HG03342 (cell line): ENCODE measurements at regions not wholly inside any gene's neighbourhood (a gene's known extent, or its start where the extent isn't known, plus 50 kb on each side); places are given as distances from the start of the nearest gene placed in this dataset.

ENCODE experiments used
- ATAC-seq: cut with Tn5 transposase; IDR thresholded peaks from one replicate; pipeline ENCODE4 v1.9.1; 2021; ENCODE audit warnings: mild to moderate bottlenecking, moderate library complexity; ENCODE audit not compliant: unreplicated experiment

DNA sequence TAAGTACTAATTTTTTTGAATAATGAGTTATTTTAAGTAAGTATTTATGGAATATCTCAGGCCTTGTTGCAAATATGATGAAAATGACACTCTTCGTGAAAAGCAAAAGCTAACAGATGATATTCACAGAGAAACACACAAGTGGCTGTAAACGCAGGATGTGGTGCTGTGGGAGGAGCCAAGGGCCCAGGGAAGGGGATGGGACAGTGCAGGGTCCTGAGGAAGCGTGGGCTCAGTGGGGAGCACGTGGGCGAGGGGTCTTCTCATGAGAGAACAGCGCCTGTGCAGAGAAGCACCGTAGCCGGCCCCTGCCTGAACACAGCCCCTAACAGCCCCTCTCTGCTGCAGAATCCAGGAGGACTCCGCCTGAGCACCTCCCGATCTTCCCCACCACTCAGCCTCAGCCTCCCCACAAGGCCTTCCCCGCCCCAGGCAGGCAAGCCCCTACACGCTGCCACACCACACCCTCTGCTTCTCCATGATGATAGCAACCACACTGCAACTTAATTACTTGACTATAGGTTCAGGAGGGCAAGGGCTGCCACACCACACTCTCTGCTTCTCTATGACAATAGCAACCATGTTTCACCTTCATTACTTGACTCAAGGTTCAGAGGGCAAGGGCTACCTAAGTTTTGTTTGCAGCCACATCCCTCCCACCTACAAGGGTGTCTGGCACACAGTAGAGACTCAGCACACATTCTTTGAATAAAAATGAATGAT lies 152.6 kb upstream of the RNF32 start:
- ATAC-seq, result no peak

DNA sequence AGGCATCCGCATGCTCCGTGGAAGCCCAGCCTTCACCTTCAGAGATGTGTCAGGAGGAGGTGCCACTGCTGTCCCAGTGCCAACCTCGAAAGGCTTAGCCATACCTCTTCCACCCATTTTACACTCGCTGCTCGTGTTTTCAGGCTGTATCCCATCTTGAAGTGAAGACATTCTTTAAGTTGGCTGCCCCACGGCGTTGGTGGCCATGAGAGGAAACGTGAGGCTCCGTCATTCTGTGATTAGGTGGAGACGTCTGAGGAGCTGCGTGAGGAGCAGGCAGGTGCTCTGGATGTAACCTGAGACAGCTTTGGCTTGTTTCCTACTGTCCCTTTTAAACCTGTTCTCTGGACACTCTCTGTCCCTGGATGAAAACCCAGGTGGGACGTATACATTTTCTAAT lies 159.9 kb upstream of the RNF32 start:
- no peak for ATAC-seq

DNA sequence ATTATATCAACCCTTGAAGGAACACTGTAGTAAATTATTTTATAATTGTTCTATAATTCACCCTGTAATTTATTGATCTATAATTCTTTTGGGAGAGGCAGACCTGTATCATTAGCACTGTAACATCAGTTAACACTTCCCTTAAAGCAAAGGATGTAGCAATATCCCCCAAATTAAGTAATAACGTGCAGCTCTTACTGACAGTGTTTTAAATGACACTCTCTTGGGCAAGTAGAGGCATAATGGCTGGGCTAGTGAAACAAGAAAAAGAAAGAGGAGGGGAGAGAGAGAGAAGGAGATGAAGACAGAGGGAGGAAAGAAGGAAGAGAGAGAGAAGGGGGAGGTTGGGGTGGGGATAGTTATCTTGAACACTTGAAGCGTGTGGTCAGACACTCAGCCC lies 161.0 kb upstream of the RNF32 start:
- no peak for ATAC-seq

DNA sequence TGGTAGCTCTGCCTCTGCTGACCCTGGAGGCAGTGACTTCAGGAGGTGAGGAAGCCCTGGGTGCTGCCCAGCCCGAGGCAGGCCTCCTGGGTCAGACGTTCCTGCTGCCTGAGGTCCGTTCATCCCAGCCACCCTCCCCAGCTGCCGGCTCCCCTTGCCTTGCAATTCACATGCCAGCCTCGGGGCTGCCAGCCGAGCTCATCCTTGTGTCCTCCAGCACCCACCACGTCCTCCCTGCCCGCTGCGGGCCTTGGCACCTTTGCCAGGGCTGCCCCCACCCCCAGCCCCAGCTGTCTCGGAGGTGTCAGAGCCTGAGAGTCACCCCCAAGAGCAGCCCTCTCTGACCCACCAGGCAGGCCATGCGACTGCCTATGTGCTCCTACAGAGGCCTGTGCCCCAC lies 162.1 kb upstream of the RNF32 start:
- ATAC-seq, result no peak

DNA sequence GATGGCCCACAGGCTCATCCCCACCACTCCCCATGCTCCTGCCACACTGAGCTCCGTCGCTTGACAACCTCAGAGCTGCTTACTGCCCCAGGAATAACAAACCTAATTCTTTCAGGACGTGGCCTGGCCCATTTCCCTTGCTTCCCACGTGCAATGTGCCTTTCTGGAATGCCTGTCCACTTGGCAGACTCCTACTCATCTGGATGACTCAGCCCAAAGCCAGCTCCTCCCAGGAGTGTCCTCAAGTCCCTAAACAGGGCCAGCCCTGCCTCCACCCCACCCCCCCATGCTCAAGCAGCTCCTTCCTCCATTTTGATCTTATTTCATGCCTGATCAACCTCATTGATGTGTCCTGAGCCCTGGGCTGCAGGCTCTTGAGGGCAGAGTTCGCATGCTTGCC lies 164.9 kb upstream of the RNF32 start:
- ATAC-seq, result no peak

DNA sequence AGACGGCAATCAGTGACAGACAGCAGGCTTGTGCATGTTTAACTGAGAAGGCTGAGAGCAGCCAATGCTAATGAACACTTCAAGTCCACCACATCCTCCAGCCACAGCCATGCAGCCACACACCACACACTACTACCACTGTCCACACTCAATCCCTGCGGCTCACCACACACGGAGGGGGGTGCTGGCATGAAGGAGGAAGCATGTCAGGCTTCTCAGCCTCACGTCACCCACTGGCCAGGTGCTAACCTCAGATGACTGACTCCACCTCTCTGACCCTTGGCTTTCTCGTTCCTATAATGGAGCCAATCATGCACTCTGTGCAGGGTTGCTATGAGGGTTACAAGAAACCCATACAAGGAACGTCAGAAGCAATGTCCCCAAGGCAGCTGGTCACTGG lies 165.4 kb upstream of the RNF32 start:
- no peak for ATAC-seq

DNA sequence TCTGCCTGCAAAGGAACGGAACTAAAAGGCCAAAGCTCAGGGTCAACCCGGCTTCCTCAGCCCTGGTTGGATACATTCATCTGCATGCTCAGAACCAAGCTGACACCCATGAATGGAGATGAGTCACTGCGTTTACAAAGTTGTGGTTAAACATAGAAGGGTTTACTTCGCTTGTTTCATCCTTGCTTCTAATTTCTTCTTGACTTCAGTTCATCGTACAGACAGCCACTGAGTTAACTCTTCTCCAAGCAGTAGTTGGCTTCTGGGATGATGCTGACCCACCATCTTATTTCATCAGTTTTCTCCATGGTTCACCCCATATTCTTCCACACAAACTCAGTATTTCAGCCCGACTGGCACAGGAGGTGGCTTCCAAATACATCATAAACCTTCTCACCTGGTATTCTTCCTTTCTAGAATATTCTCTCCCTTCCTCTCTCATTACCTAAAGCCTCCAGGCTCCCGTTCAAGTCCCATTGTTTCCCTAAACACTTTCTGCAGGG lies 166.3 kb upstream of the RNF32 start:
- peak; percentile 46 for ATAC-seq

DNA sequence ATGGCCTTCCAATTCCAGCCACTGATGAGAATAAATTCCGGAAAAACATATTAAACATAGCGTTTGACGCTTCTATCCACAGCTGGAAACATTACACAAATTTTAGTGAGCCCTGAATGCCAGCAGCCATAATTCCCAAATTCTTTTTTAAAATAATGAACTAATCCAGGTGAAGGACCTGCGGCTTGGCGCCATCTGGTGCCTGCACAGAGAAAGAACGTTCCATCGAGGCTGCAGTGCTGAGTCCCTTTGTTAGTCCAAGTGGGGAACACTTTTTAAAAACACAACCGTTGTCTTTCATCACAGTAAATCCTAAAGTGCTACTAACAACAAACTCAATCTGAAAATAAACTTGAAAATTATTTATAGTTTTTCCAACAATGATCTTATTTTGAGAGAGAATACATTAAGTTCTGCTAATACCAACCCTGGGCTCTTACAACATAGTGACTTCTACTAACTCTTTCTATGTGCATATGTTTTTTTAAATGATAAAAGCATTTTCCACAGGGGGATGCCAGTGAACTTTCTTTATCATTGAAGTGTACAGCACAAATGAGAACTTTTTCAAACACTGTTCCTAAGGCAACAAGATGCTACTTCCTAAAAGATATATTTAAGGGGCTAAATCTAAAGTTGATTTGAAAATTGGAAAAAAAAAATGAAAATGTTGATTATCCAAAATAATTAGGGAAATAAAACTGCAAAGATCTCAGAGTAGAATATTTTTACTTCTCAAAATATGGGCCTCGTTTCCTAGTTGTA lies 166.9 kb upstream of the RNF32 start:
- ATAC-seq, result no peak

DNA sequence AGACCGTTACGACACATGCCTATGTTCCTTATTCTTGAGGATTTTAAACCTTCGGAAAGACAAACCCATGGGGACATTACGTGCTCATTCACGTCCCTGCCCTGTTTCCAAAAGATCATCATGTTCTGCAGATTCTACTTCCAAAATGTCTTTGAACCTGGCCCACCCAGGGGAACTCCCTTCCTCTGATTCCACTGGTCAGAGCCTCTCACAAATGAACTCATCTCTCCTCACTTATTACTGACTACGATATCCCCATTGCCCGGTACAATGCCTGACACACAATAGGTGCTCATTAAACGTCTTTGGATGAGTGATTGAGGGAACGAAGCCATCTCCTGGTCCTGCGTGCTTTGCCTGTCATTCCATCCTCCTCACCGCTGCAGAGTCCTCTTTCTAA lies 168.3 kb upstream of the RNF32 start:
- no peak for ATAC-seq

DNA sequence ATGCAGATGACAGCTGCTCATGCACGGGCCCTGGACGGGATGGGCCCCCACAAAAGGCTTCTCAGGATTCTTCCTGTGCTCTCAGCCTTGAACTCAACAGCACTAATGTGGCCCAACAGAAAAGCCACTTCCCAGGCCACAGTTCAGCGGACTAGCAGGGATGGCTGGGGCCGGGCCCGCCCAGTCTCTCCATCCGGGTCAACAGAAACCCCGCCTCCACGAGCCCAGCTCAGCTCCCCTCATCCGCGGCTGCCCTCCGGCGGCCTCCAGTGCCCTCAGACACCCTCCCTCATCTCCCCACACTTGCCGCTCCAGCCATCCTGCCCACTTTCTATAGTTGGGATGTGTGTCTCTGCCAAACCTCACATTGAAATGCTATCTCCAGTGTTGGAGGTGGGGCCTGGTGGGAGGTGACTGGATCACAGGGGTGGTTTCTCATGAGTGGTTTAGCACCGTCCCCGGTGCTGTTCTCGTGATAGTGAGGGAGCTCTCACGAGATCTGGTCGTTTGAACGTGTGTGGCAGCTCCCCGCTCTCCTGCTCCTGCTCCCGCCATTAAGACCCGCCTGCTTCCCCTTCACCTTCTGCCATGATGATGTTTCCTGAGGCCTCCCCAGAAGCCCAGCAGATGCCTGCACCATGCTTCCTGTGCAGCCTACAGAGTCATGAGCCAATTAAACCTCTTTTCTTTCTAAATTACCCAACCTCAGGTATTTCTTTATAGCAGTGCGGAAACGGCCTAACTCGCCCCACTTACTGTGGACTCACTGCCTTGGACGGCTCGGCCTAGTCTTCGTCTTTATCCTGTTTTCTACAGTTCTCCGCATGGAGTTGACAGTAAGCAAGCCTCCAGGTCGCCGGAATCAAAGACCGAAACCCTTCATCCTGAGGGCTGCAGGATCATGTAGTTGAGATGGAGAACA lies 169.9 kb upstream of the RNF32 start:
- ATAC-seq, result no peak

DNA sequence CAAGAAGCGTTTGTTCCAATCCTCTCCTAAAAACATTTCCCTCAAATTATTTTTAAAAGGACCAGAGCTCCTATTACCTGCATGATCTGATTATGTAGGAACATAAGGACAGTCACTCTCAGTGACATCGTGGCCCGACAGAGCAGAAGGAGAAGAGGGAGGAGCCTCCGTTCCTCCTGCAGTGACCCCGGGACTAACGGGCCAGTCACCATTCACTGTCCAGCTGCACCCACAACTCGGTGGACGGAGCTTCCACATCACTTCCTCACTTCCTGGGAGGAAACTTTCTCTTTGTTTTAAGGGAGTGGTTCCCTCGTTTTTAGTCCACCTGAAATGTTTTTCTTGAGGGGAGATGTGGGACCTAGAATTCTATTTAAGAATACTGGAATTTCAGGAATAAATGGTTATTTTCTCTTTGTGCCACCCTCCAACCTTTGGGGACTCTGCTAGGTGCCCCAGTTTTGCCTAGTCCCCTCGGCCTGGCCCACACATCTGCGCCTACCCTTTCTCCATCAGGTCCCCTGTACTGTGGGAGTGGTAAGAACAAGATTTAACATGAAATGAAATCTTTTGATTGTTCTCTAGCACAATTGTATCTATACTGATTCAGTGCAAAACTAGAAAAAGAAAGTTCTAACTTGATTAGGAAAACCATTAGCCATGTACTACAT lies 173.5 kb upstream of the RNF32 start:
- ATAC-seq, result no peak

DNA sequence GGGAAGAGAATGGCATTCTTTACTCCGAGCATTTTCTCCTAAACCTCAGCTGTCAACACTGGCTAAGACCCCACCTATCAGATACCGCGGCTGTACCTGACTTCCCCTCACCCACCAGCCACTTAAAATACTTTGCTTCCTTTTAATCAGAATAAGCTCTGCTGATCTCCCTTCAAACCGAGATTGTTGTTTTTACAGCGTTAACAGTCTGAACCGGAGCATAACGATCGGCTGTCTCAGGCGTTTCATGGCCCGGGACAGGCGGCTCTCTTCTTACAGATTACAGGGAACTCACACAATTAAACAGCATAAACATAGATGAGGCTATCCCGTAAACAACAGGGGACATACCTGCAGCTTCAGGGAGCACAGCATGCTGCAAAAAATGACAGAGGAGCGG lies 174.3 kb upstream of the RNF32 start:
- no peak for ATAC-seq

DNA sequence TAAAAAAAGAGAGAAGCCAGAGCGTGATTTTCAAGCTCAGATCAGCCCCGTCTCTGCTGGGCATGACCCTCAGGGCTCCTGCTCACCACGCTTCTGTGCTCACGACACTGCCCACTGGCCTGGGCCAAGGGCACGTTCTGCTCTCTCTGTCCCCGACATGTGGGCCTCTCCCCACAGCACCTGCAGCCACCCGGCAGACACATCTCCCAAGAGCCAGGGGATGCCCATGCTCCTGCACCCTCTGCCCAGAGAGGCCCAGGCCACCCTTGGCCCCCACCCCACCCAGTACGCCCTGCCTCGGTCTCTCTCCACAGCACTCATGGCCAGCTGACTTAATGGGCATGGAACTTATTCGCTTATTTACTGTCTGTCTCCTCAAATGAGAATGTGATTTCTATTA lies 175.4 kb upstream of the RNF32 start:
- ATAC-seq, result no peak

DNA sequence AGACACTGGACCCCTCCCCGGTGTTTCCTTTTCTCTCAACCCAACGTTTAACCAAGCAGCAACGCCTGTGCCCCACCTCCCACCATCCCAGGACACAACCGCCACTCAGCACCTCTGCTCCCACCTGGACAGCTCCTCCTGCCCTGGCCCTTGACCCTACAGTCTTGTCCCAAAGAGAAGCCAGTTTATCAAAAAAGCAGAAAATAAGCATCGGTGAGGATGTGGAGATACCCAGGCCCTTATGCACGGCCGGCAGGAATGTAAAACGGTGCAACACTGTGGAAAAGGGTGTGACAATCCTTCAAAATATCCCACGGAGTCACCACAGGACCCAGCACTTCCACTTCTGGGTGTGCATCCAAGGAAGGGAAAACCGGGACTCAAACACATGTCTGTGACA lies 176.2 kb upstream of the RNF32 start:
- ATAC-seq, result no peak

DNA sequence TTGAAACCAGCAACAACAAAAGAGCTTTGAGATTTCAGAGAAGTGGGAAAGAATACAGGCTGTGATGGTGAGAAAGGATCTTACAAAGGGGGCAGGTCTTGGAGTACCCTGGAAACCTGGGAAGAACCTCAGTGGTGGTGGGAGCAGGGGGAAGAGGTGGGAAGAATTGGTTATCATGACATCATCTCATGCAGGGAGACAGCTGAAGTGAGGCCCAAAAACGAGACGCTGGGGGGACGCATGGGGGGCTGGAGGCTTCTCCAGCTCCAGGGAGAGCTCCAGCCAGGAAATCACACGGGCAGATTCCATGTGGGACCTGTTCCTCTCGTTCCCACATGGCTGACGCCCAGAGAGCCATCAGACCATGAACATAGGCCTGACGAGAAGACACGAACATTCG lies 177.3 kb upstream of the RNF32 start:
- ATAC-seq, result no peak

DNA sequence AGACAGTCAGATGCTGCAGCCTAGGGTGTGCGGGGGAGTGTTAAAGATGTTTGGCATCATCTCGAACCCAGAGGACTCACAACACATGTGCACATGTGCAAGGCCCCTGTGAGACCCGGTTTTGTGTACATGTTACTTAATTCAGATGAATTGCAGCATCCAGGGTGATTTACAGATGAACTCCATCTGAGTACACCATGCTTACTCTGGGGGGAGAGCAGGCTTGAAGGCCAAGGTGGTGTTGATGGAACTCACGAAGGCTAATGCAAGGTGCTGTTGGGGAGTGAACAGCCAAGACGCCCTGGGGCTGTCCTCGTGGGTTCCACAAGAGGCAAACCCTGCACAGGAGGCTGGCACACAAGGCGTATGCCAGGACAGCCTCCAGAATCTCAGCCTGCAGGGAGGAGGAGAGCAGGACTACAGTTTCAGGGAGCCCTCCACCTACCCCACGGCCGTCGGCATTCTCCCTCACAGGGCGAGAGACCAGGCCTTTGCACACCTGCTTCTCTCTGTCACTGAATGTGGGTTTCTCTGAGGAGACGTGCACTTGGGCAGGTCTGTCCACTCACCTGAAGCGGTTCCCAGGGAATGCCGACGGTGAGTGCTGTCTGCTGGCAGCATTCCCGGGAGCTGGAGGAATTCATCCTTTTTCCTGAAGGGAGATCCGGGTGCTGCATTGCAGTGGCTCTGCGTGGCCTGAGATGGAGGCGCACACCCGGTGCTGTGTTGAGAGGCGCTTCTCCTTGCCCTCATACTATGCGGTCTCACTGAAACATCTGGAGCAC lies 178.5 kb upstream of the RNF32 start:
- no peak for ATAC-seq

DNA sequence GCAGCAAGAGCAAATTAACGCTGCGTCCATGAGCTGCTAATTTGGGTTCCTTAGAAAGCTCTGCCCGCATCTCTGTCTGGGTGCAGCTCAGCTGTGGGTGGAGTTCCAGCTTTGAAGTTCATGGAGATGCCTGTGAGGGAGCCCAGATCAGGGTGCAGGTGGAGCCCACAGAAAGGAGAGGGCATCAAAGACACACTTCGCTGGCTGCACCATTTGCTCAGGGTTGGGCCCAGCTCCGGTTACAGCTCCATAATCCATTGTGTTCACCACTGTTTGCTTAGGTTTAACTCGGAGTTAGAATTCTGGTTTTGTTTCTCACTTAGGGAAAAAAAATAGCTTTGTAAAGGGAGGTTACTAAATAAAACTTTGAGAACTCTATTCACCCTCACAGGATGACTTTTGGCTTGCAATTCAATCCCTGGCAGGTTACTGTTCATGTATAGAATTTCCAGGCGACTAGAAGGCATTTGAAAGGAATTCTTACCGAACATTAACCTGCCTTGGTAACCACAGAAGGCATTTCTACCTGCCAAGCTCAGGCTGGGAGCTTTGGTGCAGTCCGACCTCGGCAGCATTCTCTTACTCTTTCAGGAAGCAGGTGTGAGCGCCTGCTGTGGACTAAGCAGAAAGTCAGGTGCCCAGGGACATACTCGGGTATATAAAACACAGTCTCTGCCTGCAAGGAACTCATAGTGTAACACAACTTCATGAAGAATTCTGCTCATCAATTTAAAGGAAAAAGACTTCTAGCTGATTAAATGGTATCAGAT lies 179.5 kb upstream of the RNF32 start:
- no peak for ATAC-seq

DNA sequence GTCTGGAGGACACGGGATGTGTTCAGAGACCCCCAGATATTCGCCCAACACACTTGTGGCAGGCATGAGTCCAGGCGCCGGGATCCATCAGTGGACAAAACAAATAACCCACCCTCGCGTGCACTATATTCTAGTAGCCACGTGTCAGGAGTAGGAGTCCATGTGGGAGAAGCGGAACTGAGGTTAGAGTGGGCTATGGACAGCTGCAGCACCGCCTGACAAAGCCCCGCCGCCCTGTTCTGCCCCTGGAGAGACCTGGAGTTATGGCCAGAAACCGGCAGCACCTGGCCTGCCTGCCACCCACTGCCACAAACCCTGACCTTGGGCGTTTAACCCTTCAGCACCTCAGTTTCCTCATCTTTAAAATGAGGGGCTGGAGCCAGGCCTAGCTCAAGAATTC lies 181.0 kb upstream of the RNF32 start:
- ATAC-seq, result no peak

DNA sequence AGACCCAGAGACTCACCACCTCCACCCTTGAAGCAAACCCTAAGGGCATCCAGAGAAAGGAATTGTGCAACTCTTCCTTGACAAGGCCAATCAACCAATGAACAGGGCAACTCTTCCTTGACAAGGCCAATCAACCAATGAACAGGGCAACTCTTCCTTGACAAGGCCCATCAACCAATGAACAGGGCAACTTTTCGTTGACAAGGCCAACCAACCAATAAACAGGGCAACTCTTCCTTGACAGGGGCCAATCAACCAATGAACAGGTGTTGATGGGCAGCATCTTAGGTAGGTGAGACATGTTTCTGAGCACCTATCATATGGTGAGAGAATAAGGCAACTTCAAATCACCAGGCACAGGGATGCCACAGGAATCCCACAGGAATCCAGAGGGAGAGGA lies 181.5 kb upstream of the RNF32 start:
- ATAC-seq, result no peak
